H1 (cell line): ENCODE measurements at regions not wholly inside any gene's neighbourhood (a gene's known extent, or its start where the extent isn't known, plus 50 kb on each side); places are given as distances from the start of the nearest gene placed in this dataset.

ENCODE experiments used
- CTCF ChIP-seq, 3 experiments: IDR thresholded peaks; 1 replicate in 2 of 3; 2 replicates in 1 of 3; pipeline versions ENCODE4 v1.5.1 to v1.6.1; 2011; ENCODE audit warnings: low read length in 3 of 3, mild to moderate bottlenecking in 3 of 3, inconsistent platforms in 2 of 3, low read depth in 1 of 3, moderate library complexity in 1 of 3; ENCODE audit not compliant: insufficient read depth in 1 of 3; ENCODE audit errors: control extremely low read depth in 1 of 3

GRCh38 chr3:145900056-145900829, 260.7 kb downstream of the PLOD2 start (continued):
- no peak for TF ChIP-seq CTCF (IDR thresholded peaks at IDR 0.05; ENCODE audit: control extremely low read depth in 1 of 3, insufficient read depth in 1 of 3, low read depth in 1 of 3, low read length in 3 of 3)
